ENCODE measurements at regions not wholly inside any gene's neighbourhood (a gene's known extent, or its start where the extent isn't known, plus 50 kb on each side); places are given as distances from the start of the nearest gene placed in this dataset.

DNA sequence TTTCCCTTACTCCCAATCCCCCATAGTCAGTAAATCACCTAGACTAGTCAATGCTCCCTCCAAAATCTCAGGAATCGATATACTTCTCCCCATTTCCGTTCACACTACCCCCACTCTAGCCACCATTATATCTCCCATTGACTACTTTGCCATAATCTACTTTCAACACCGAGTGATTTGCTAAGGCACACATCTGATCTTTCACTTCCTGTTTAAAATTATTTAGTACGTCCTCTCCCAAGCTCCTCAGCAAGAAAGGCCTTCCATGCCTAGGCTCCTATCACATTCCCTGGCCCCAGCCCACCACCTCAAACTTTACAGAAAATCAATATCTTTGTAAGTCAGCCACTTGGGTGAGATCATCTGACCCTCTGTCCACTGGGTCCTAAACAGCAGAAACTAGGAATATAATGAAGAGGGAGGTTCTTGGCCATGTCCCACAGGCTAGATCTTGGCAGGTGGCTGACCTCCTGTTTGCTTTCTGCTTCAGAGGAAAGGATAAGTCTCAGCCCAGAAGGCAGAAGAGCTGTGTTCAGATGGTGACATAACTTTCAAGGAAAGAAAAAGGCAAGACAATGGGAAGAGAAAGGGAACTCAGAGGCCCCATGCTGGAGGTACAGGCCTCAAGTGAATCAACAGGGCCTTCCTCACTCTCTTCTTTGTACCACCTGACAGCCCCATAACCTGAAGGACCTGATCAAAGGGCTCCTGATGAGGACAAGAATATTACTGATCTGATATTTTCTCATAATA lies 103.0 kb downstream of the RPL22L1 start:
- TF ChIP-seq, protein P1, sequence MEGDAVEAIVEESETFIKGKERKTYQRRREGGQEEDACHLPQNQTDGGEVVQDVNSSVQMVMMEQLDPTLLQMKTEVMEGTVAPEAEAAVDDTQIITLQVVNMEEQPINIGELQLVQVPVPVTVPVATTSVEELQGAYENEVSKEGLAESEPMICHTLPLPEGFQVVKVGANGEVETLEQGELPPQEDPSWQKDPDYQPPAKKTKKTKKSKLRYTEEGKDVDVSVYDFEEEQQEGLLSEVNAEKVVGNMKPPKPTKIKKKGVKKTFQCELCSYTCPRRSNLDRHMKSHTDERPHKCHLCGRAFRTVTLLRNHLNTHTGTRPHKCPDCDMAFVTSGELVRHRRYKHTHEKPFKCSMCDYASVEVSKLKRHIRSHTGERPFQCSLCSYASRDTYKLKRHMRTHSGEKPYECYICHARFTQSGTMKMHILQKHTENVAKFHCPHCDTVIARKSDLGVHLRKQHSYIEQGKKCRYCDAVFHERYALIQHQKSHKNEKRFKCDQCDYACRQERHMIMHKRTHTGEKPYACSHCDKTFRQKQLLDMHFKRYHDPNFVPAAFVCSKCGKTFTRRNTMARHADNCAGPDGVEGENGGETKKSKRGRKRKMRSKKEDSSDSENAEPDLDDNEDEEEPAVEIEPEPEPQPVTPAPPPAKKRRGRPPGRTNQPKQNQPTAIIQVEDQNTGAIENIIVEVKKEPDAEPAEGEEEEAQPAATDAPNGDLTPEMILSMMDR (IDR thresholded peaks at IDR 0.05) = no peak

DNA sequence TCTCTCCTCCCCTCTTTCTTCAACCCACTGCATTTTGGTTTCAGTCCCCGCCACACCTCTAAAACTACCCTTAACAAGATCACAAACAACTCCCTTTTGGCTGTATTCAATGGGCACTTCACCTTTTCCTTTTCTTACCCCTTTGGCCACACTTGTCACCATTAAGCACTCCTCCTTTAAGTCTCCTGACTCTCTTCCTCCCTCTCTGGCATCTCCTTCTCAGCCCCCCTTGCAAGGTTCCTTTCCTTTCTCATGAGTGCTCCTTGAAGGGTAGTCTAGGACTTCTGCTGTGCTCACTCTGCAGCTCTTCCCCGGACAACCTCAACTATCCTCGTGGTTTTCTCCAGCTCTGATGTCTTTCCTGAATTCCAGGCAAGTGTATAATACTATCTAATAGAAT lies 103.7 kb downstream of the RPL22L1 start:
- TF ChIP-seq, protein P1 (IDR thresholded peaks at IDR 0.05) = no peak

DNA sequence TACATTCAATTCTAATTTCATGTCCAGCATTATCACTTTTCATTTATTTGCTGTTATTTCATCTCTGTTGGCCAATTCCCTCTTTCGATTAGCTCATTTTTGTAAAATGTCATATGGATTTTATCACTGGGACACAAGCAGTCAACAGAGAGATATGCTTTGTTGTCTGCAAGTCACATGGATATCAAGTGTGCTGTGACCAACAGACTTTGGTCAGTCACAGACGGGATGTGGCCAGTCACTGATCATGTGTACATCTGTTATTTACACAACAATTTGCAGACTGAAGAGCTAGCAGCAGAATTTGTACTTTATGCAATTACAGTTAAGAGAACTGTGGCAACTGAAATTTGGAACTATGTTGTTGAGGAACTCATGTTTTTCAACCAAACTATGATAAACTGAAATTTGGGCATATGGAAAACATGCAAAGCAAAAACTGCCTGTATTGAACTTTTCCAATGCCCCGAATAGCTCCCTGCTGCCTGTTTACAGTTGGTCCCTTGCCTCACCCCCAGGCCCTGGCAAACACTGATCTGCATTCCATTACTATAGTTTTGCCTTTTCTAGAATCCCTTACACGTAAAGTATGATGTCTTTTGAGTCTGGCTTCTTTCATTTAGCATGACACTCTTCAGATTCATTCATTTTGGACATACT lies 104.4 kb downstream of the RPL22L1 start:
- TF ChIP-seq, protein P1 (IDR thresholded peaks at IDR 0.05) = no peak

DNA sequence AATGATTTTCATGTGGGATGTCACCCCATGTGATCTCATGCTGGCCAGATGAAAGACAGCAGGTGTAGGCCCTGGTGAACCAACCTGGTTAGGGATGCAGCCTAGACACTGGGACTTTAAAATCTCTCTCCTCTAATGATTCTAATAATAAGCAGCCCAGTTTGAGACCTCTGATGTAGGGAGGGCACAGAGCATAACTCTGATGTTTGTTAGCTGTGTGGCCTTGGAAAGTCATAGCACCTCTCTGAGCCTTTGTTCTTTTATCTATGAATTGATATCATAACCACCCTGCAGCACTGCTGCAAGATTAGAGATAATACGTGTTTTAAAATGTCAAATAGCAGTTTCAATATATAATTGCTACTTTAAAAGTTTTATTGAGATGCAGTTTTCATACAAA lies 106.0 kb downstream of the RPL22L1 start:
- TF ChIP-seq, protein P1 (IDR thresholded peaks at IDR 0.05) = no peak

DNA sequence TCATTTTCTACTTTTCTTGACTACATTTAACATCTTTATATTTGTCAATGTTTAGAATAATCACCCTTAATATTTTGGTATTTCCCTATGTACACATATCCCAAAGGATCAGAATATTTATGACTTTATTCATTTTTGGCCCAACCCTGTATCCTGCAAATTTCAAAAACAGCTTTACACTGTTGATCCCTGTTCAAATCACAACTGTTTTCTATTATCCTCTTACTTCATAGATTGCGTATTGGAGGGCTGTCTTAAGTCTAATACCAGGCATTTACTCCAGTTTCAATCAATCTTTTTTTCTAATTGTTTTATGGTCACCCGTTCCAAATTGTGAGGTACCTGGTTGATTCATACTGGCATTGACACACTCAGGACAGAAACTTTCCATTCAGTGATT lies 107.9 kb downstream of the RPL22L1 start:
- TF ChIP-seq, protein P1 (IDR thresholded peaks at IDR 0.05) = no peak

DNA sequence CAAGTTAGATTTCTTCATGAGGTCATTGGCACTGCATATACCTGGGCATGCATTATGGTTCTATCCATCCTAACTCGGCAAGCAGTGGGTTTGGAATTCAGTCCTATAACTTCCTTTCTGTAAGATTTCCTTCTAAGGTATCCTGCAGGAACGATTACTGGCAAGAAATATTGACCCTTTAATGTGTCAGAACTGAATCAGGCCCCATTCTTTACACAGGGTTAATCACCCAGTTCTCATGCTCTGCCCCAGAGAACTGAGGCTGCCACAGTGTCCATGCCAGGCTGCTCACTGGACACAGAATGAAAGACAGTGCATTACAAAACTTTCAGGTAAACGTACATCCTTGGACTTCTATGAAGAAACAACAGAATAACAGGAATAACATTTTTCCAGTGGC lies 108.9 kb downstream of the RPL22L1 start:
- TF ChIP-seq, protein P1 (IDR thresholded peaks at IDR 0.05) = no peak

DNA sequence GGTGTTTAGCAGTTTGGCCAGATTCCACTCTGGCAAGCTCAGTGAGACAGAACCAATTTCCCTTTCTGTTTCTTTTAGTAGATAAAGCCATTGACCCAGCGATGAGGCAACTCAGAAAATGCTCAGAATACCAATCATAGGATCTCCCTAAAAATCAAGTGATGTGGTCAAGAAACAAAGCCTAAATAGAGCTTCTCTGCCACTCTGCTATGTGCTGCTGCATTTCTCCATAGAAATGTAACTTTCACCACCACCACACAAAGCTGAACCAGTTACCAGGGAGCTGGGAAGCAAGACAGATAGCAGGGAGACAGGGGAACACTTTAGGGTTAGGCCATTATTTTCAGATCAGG lies 109.8 kb downstream of the RPL22L1 start:
- TF ChIP-seq, protein P1 (IDR thresholded peaks at IDR 0.05) = no peak

Data from LNCAP (cell line).